GM12878 (cell line): ENCODE measurements at regions not wholly inside any gene's neighbourhood (a gene's known extent, or its start where the extent isn't known, plus 50 kb on each side); places are given as distances from the start of the nearest gene placed in this dataset.

Source experiments
- ATAC-seq: fragments of 200-7000 bp; cut with Tn5 transposase; 3 replicates; pipeline ENCODE4 v1.9.1; 2020; ENCODE audit warnings: mild to moderate bottlenecking, moderate library complexity
- BruUV-seq: library from RNA; stranded (reverse); fragments of 400-500 nt; replicated peaks from 2 replicates; lab custom pipeline; 2021; lab: Mats Ljungman, UMichigan
- CTCF ChIA-PET: fragments of 300-600 bp; sonication (Branson Sonifier 250); formaldehyde crosslinking; extraction: SDS; loops from one replicate; lab custom pipeline; 2021; ENCODE audit warnings: inconsistent platforms; lab: Yijun Ruan, JAX
- POLR2A ChIA-PET: fragments of 350-600 bp; formaldehyde crosslinking; extraction: SDS; loops from one replicate; lab custom pipeline; 2021; ENCODE audit warnings: inconsistent platforms; lab: Charles Lee
- RAD21 ChIA-PET: fragments of 300-600 bp; sonication (Branson Sonifier 250); formaldehyde crosslinking; loops from one replicate; lab custom pipeline; 2023; ENCODE audit warnings: antibody characterized with exemption; ENCODE audit not compliant: unreplicated experiment; lab: Charles Lee
- SMC1A ChIA-PET: fragments of 300-600 bp; sonication (Branson Sonifier 250); formaldehyde crosslinking; loops from one replicate; lab custom pipeline; 2023; ENCODE audit not compliant: unreplicated experiment, uncharacterized antibody; lab: Charles Lee
- DNase-seq: peaks from one replicate; pipeline ENCODE4 v3.0.0-alpha.2; 2011; ENCODE audit warnings: low read depth, low spot score
- FAIRE-seq: peaks from 3 replicates; lab custom pipeline; 2011; peaks lifted over from hg19 to GRCh38; lab: Jason Lieb, UNC
- H2AFZ ChIP-seq: 2 replicates; pipeline ENCODE4 v1.6.0; 2011; ENCODE audit warnings: low read depth, low read length, control low read depth; ENCODE audit not compliant: control insufficient read depth
- H3K27ac ChIP-seq: 2 replicates; pipeline ENCODE4 v1.5.1; 2011; ENCODE audit warnings: control low read depth; ENCODE audit not compliant: control insufficient read depth, insufficient read depth
- H3K27me3 ChIP-seq, 2 experiments: replicated peaks in 1 of 2; 2 replicates each; pipeline versions ENCODE4 v1.6.0 to v1.6.1; 2011; ENCODE audit warnings: low read length in 1 of 2; ENCODE audit not compliant: control insufficient read depth in 2 of 2, insufficient read depth in 2 of 2
- H3K36me3 ChIP-seq, 2 experiments: 2 replicates each; pipeline ENCODE4 v1.5.1; 2011; ENCODE audit warnings: low read length in 1 of 2; ENCODE audit not compliant: control insufficient read depth in 2 of 2, insufficient read depth in 2 of 2
- H3K4me1 ChIP-seq: 2 replicates; pipeline ENCODE4 v1.6.1; 2011; ENCODE audit warnings: mild to moderate bottlenecking, low read length, moderate library complexity, mixed read lengths; ENCODE audit not compliant: control insufficient read depth, insufficient read depth
- H3K4me2 ChIP-seq: 2 replicates; pipeline ENCODE4 v1.6.0; 2011; ENCODE audit warnings: control low read depth; ENCODE audit not compliant: control insufficient read depth, insufficient read depth
- H3K4me3 ChIP-seq: fragments of 200-600 bp; sonication (generic); 2 replicates; pipeline ENCODE4 v1.5.1; 2016
- H3K79me2 ChIP-seq: 2 replicates; pipeline ENCODE4 v1.6.0; 2011; ENCODE audit warnings: low read length; ENCODE audit not compliant: control insufficient read depth, insufficient read depth
- H3K9ac ChIP-seq: 2 replicates; pipeline ENCODE4 v1.8.0; 2011; ENCODE audit warnings: low read length, control low read depth, mixed read lengths; ENCODE audit not compliant: control insufficient read depth, insufficient read depth
- H3K9me3 ChIP-seq: replicated peaks from 3 replicates; pipeline ENCODE4 v1.5.1; 2011; ENCODE audit warnings: mild to moderate bottlenecking, low read length; ENCODE audit not compliant: control insufficient read depth, insufficient read depth
- H4K20me1 ChIP-seq: 2 replicates; pipeline ENCODE4 v1.6.0; 2011; ENCODE audit not compliant: control insufficient read depth, insufficient read depth
- ATF2 ChIP-seq: IDR thresholded peaks from 2 replicates; pipeline ENCODE4 v1.6.1; 2012; ENCODE audit warnings: low read length, inconsistent platforms
- CEBPZ ChIP-seq: fragments of 150-350 bp; IDR thresholded peaks from 2 replicates; pipeline ENCODE4 v1.6.1; 2016; ENCODE audit warnings: low read depth, low read length
- CUX1 ChIP-seq: IDR thresholded peaks from 2 replicates; pipeline ENCODE4 v1.6.1; 2012; ENCODE audit warnings: improper control_type of control experiment, low read depth, low read length; ENCODE audit not compliant: insufficient replicate concordance
- RELB ChIP-seq: fragments of 450-650 bp; IDR thresholded peaks from 2 replicates; pipeline ENCODE4 v1.6.1; 2017; ENCODE audit warnings: low read depth, mild to moderate bottlenecking, moderate library complexity
- WGBS: methylation state at CpG from one replicate; pipeline ENCODE4 v1.1.6; 2016; ENCODE audit warnings: low lambda C conversion rate; ENCODE audit not compliant: insufficient replicate concordance, insufficient coverage; ENCODE audit errors: missing lambda C conversion rate; 5-methylcytosine and 5-hydroxymethylcytosine counted together
- in situ Hi-C: fragments of 300-500 bp; cut with MboI; formaldehyde crosslinking; loops from 9 replicates; pipeline ENCODE4 v1.14.3; 2018; ENCODE audit warnings: mixed read lengths
- intact Hi-C: fragments of 100-400 bp; cut with micrococcal nuclease; formaldehyde crosslinking; loops from one replicate; pipeline ENCODE4 v1.14.2; 2022; ENCODE audit not compliant: unreplicated experiment

- no peak for ATAC-seq
- WGBS: 18% methylated on average over 2 of the region's 2 CpGs
- RAD21 ChIA-PET: no interaction called here
- H3K36me3 ChIP-seq: no peaks in the 10 kb centered on the region
- no peaks in the 10 kb centered on the region for H3K79me2 ChIP-seq
- in situ Hi-C loops (no loop called here), intact Hi-C loops (loop anchor here (5.0 kb wide), 2 partner anchors 114 to 544 kb away; no protein-coding TSS in a partner anchor)
- CTCF ChIA-PET: interaction anchor here (5.2 kb wide), 1 partner anchor 719 kb away, joined by 27 read pairs; no protein-coding TSS in a partner anchor
- SMC1A ChIA-PET: interaction anchor here (1.6 to 3.0 kb wide), 2 partner anchors 544 to 719 kb away, joined by 3 to 11 read pairs; no protein-coding TSS in a partner anchor
- no peak overlapping the region for H3K4me2 ChIP-seq
- POLR2A ChIA-PET: no interaction called here
- H3K9me3 ChIP-seq: no peaks in the 10 kb centered on the region
- no peak overlapping the region for H2AFZ ChIP-seq
- no peaks in the 10 kb centered on the region for H3K4me1 ChIP-seq
- no peak for TF ChIP-seq CEBPZ
- no peak for TF ChIP-seq ATF2
- TF ChIP-seq CUX1: no peak
- no peak for TF ChIP-seq RELB
- peaks cover 0 to under 1% of the 10 kb centered on the region in 2 experiments; a peak in 2 of 4 replicates for H3K27me3 ChIP-seq
- H3K4me3 ChIP-seq: no peak overlapping the region
- no peaks in the 10 kb centered on the region for H4K20me1 ChIP-seq
- FAIRE-seq: no peak
- no peak for DNase-seq
- no peak overlapping the region for H3K9ac ChIP-seq
- no peak overlapping the region for H3K27ac ChIP-seq
- no TSS peak for BruUV-seq
Measured at GRCh38 chr5:69006030-69006429, 87.8 kb upstream of the SLC30A5 start.
